ENCODE measurements at regions not wholly inside any gene's neighbourhood (a gene's known extent, or its start where the extent isn't known, plus 50 kb on each side); places are given as distances from the start of the nearest gene placed in this dataset.

- Histone ChIP-seq H3K4me3 (no peak overlapping the region), H3K9me3 (no peaks in the 10 kb centered on the region), H3K36me3 (ENCODE audit: insufficient read depth in 1 of 2, low read depth in 1 of 2) (peaks cover 0 to 10% of the 10 kb centered on the region in 2 donors), H3K27ac (no peak overlapping the region), H3K4me1 (no peaks in the 10 kb centered on the region), H3K27me3 (ENCODE audit: insufficient read depth in 3 of 3, low read length in 2 of 3) (no peaks in the 10 kb centered on the region)
- no peak for TF ChIP-seq CTCF (IDR thresholded peaks at IDR 0.05)
- DNase-seq (no peak), ATAC-seq (no peak)
- 95 to 98% (median 97%) methylated on average over 2 of the region's 2 CpGs for WGBS, 3 donors
- intact Hi-C loops (cut with DNase I), result no loop called here
These were observed 54.0 kb upstream of the VGLL4 start for GRCh38 chr3:11697701-11698100.

- WGBS, 3 donors, result 70 to 85% (median 81%) methylated on average over 2 of the region's 2 CpGs
- intact Hi-C loops (cut with DNase I), result no loop called here
- no peaks in the 10 kb centered on the region for H3K9me3 ChIP-seq
These were observed 52.3 kb upstream of the VGLL4 start for GRCh38 chr3:11696054-11696453.

More at GRCh38 chr3:11696054-11696453, 52.3 kb upstream of the VGLL4 start:
- H3K4me3 ChIP-seq, result no peak overlapping the region
- H3K4me1 ChIP-seq, result no peaks in the 10 kb centered on the region
- H3K27me3 ChIP-seq (ENCODE audit: insufficient read depth in 3 of 3, low read length in 2 of 3), result no peaks in the 10 kb centered on the region
- ATAC-seq (no peak), DNase-seq (no peak)
- no peak overlapping the region for H3K27ac ChIP-seq
- peaks cover 0 to 6% of the 10 kb centered on the region in 2 donors for H3K36me3 ChIP-seq (ENCODE audit: insufficient read depth in 1 of 2, low read depth in 1 of 2)
- no peak for TF ChIP-seq CTCF (IDR thresholded peaks at IDR 0.05)

Data from psoas muscle (tissue), 7 donors.